ENCODE measurements at regions not wholly inside any gene's neighbourhood (a gene's known extent, or its start where the extent isn't known, plus 50 kb on each side); places are given as distances from the start of the nearest gene placed in this dataset.

- TF ChIP-seq CTCF (IDR thresholded peaks at IDR 0.05; ENCODE audit: low read depth, low read length) (no peak), EZH2phosphoT487 (IDR thresholded peaks at IDR 0.05; ENCODE audit: low read depth) (no peak)
Observed at GRCh38 chr7:41039981-41040380, 662.9 kb downstream of the INHBA start.

All from OCI-LY3 (cell line).